ENCODE measurements at regions not wholly inside any gene's neighbourhood (a gene's known extent, or its start where the extent isn't known, plus 50 kb on each side); places are given as distances from the start of the nearest gene placed in this dataset.

- H3K27me3 Mint-ChIP-seq (ENCODE audit: insufficient read depth) = peaks cover 8% of the 10 kb centered on the region
- no peak overlapping the region for H3K4me3 Mint-ChIP-seq
- H3K36me3 Mint-ChIP-seq (ENCODE audit: low read depth) = peaks cover 2% of the 10 kb centered on the region
- intact Hi-C loops (cut with micrococcal nuclease) = no loop called here
- H3K9me3 Mint-ChIP-seq = peaks cover 14% of the 10 kb centered on the region
- no peaks in the 10 kb centered on the region for H3K4me1 Mint-ChIP-seq (ENCODE audit: low read depth)
- no peak overlapping the region for H3K27ac Mint-ChIP-seq
- DNase-seq (ENCODE audit: low spot score) = no peak
Measured at GRCh38 chr16:79659344-79659743, 58.8 kb upstream of the MAF start.

DNA sequence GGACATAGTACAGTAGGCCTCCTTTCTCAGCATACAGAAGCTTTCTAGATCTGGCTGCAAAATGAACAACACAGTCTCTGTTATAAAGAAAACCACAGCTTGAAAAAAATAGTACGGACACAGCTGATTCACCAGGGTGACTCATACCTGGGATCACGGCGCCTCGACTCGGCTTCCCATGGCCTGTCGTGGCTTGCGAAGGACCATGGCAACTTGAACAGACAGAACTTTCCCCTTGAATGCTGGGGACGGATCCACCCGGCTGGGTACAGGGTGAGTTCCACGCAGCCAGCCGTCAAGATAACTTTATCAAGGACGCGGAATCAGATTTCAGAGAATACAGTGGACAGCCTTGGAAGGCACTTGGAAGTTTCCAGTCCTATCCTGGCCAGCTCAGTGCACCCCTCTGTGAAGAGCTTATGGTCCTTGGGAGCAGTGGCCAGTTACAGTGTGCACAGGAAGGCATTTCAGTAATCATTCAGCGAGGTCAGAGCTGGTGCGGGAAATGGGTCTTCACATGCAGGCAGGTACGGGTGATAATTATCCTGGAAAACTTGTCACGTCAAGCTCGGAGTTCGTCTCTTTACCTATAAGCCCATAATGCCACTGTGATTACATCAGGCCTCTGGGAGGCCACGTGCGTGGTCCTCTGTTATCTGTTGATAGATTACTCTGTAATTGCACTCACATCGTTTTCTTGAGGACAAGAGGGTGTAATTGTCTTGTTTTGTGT, 57.9 kb upstream of the MAF start:
- intact Hi-C loops (cut with micrococcal nuclease) = no loop called here
- no peak for DNase-seq (ENCODE audit: low spot score)
- peaks cover 8% of the 10 kb centered on the region for H3K27me3 Mint-ChIP-seq (ENCODE audit: insufficient read depth)
- no peak overlapping the region for H3K4me3 Mint-ChIP-seq
- no peak overlapping the region for H3K27ac Mint-ChIP-seq
- peaks cover 10% of the 10 kb centered on the region for H3K9me3 Mint-ChIP-seq
- no peaks in the 10 kb centered on the region for H3K4me1 Mint-ChIP-seq (ENCODE audit: low read depth)
- H3K36me3 Mint-ChIP-seq (ENCODE audit: low read depth) = peaks cover 2% of the 10 kb centered on the region

- intact Hi-C loops (cut with micrococcal nuclease) = no loop called here
- peaks cover 5% of the 10 kb centered on the region for H3K9me3 Mint-ChIP-seq
- H3K4me3 Mint-ChIP-seq = no peak overlapping the region
- peaks cover 2% of the 10 kb centered on the region for H3K27me3 Mint-ChIP-seq (ENCODE audit: insufficient read depth)
- H3K4me1 Mint-ChIP-seq (ENCODE audit: low read depth) = peaks cover 7% of the 10 kb centered on the region
- no peak overlapping the region for H3K27ac Mint-ChIP-seq
- peaks cover 2% of the 10 kb centered on the region for H3K36me3 Mint-ChIP-seq (ENCODE audit: low read depth)
- DNase-seq (ENCODE audit: low spot score) = no peak
Measured at GRCh38 chr16:79656553-79657115, 56.1 kb upstream of the MAF start.

GRCh38 chr16:79653373-79653891, 52.9 kb upstream of the MAF start:
- Mint-ChIP-seq H3K4me1 (ENCODE audit: low read depth) (peaks cover 7% of the 10 kb centered on the region), H3K9me3 (peaks cover 4% of the 10 kb centered on the region), H3K36me3 (ENCODE audit: low read depth) (peaks cover 2% of the 10 kb centered on the region), H3K27ac (no peak overlapping the region), H3K27me3 (ENCODE audit: insufficient read depth) (peaks cover 5% of the 10 kb centered on the region), H3K4me3 (no peak overlapping the region)
- no peak for DNase-seq (ENCODE audit: low spot score)
- intact Hi-C loops (cut with micrococcal nuclease) = no loop called here

- peaks cover 5% of the 10 kb centered on the region for H3K27me3 Mint-ChIP-seq (ENCODE audit: insufficient read depth)
- H3K4me1 Mint-ChIP-seq (ENCODE audit: low read depth) = peaks cover 7% of the 10 kb centered on the region
- DNase-seq (ENCODE audit: low spot score) = no peak
- intact Hi-C loops (cut with micrococcal nuclease) = no loop called here
- no peak overlapping the region for H3K4me3 Mint-ChIP-seq
- peaks cover 2% of the 10 kb centered on the region for H3K36me3 Mint-ChIP-seq (ENCODE audit: low read depth)
- H3K9me3 Mint-ChIP-seq = no peaks in the 10 kb centered on the region
- no peak overlapping the region for H3K27ac Mint-ChIP-seq
Measured at GRCh38 chr16:79651363-79651762, 50.8 kb upstream of the MAF start.
